ENCODE measurements at regions not wholly inside any gene's neighbourhood (a gene's known extent, or its start where the extent isn't known, plus 50 kb on each side); places are given as distances from the start of the nearest gene placed in this dataset.
"Not testable (repeated sequence)": the region's sequence is repeated elsewhere in the genome, so short reads cannot be mapped to it uniquely, and the experiment has no call there.

- peak; percentile 75 to 94 for DNase-seq (ENCODE audit: low spot score in 2 of 2, unreplicated experiment in 2 of 2)
- peaks cover 10% of the 10 kb centered on the region for H3K9me3 Mint-ChIP-seq
- not testable (repeated sequence) for H3K4me3 Mint-ChIP-seq; H3K27me3 Mint-ChIP-seq (ENCODE audit: low read depth); H3K27ac Mint-ChIP-seq; H3K36me3 Mint-ChIP-seq; H3K4me1 Mint-ChIP-seq
- TF ChIP-seq CTCF (IDR thresholded peaks at IDR 0.05; ENCODE audit: unreplicated experiment), result peak; percentile 85
Measured at GRCh38 chr10:30726783-30727414, 97.3 kb upstream of the LYZL2 start.

- Mint-ChIP-seq H3K4me1 (no peaks in the 10 kb centered on the region), H3K4me3 (no peak overlapping the region), H3K36me3 (no peaks in the 10 kb centered on the region), H3K9me3 (peaks cover 4% of the 10 kb centered on the region), H3K27ac (no peak overlapping the region), H3K27me3 (ENCODE audit: low read depth) (peaks cover 6% of the 10 kb centered on the region)
- TF ChIP-seq CTCF (IDR thresholded peaks at IDR 0.05; ENCODE audit: unreplicated experiment), result no peak
- no peak for DNase-seq (ENCODE audit: low spot score in 2 of 2, unreplicated experiment in 2 of 2)
Measured at GRCh38 chr10:30725661-30726060, 96.1 kb upstream of the LYZL2 start.

- H3K4me1 Mint-ChIP-seq, result no peaks in the 10 kb centered on the region
- H3K9me3 Mint-ChIP-seq, result no peaks in the 10 kb centered on the region
- no peaks in the 10 kb centered on the region for H3K36me3 Mint-ChIP-seq
- no peak for TF ChIP-seq CTCF (IDR thresholded peaks at IDR 0.05; ENCODE audit: unreplicated experiment)
- no peak overlapping the region for H3K4me3 Mint-ChIP-seq
- no peak for DNase-seq (ENCODE audit: low spot score in 2 of 2, unreplicated experiment in 2 of 2)
- H3K27ac Mint-ChIP-seq, result no peak overlapping the region
- peaks cover 6% of the 10 kb centered on the region for H3K27me3 Mint-ChIP-seq (ENCODE audit: low read depth)
Measured at GRCh38 chr10:30724296-30724695, 94.7 kb upstream of the LYZL2 start.

- no peak overlapping the region for H3K27ac Mint-ChIP-seq
- H3K4me1 Mint-ChIP-seq, result no peaks in the 10 kb centered on the region
- H3K4me3 Mint-ChIP-seq, result no peak overlapping the region
- peaks cover 10% of the 10 kb centered on the region for H3K27me3 Mint-ChIP-seq (ENCODE audit: low read depth)
- DNase-seq (ENCODE audit: low spot score in 2 of 2, unreplicated experiment in 2 of 2), result no peak
- TF ChIP-seq CTCF (IDR thresholded peaks at IDR 0.05; ENCODE audit: unreplicated experiment), result no peak
- H3K36me3 Mint-ChIP-seq, result no peaks in the 10 kb centered on the region
- no peaks in the 10 kb centered on the region for H3K9me3 Mint-ChIP-seq
Measured at GRCh38 chr10:30722956-30723620, 93.5 kb upstream of the LYZL2 start.

- Mint-ChIP-seq H3K4me3 (no peak overlapping the region), H3K36me3 (no peaks in the 10 kb centered on the region), H3K9me3 (peaks cover under 1% of the 10 kb centered on the region), H3K4me1 (no peaks in the 10 kb centered on the region), H3K27me3 (ENCODE audit: low read depth) (peaks cover 5% of the 10 kb centered on the region), H3K27ac (no peak overlapping the region)
- DNase-seq (ENCODE audit: low spot score in 2 of 2, unreplicated experiment in 2 of 2), result no peak
- no peak for TF ChIP-seq CTCF (IDR thresholded peaks at IDR 0.05; ENCODE audit: unreplicated experiment)
Measured at GRCh38 chr10:30719832-30720231, 90.3 kb upstream of the LYZL2 start.

Measured in mesothelial cell of epicardium (in vitro differentiated cells).